ENCODE measurements at regions not wholly inside any gene's neighbourhood (a gene's known extent, or its start where the extent isn't known, plus 50 kb on each side); places are given as distances from the start of the nearest gene placed in this dataset.
A peak's percentile ranks its signal among the peaks of the same experiment; 100 is the strongest.

DNA sequence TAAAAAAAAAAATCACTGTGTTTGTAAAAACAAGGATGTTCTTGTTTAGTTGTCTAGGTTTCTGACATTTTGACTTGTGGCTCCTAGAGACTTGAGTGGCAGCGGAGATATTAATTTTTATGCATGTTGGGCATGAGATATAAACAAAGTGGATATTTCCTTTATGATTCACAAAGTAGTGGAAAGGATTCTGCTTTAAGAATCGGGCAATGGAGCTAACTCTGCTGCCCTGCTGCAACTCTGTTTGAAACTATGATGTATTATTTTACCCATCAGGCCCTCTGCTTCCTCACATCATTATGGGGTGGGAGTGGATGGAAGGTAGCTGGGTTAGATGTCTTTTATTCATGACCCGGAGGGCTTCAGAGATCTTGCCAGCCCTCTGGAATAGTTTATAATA is 94.1 kb upstream of the CD180 start:
- no peak for DNase-seq

DNA sequence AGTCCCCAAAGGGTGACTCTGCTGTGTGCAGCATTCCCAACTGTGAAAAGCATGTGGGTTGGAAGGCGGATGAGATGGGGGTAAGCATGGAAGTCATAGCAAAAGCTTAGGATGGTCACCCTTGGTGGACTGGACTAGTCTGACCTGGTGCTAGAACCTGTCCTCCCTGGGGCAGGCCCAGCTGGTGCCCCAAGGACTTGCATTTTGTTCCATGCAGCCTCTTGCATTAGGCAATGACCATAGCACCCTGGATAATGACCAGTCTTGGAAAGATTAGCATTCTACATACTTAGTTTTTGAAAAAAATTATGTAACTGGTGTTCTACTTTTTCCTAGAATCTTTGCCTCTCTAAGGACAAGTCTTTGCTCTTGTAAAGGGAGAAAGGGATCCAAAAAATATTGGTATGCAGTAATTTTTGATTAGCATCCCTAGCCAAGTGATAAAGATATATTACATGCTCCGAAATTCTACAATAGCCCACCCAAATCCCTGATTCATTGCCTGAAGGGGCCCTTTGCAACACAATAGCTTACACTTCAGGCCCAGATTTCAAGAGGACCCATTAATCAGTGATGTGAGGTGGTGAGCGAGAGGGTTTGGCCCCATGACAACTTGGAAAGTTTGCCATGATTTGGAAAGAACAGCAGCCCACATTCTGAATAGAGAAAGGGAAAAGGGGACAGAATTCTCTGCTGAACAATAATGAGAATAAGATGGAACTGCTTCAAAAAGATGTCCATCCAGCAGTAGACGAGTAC is 93.3 kb upstream of the CD180 start:
- DNase-seq, result no peak

DNA sequence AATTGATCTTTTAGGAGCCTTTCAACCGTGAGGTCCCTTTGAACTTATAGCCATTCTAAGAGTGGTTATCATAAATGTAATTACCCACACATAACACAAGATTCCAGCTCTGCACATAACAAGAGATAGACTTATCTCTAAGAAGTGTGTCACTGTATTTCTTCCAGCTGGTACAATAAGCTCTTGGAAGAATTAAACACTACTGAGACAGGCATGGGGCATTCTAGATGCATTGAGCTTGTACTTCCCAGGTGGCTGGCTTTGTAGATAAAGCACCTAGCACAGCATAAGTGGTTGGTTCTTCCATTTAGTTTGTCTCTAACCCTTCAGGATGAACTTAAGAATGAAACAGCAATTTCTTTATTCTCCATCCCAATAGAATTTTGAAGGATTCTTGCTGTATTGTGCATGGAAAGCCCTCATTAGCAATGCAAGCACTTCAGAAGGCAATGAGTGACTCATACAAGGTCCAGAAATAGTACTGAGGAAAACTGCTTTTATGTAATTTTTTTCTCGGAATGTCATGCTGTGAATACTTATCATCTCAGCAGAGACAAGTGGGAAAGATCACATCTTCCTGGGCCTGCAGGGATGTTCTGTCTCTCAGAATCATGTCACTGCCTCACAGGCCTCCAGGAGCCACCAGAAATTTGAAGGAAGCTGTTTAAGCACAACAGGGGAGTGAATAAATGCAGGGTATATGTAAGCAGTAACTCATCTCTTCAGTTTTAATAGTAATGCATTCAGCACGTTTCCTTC is 91.1 kb upstream of the CD180 start:
- no peak for DNase-seq

DNA sequence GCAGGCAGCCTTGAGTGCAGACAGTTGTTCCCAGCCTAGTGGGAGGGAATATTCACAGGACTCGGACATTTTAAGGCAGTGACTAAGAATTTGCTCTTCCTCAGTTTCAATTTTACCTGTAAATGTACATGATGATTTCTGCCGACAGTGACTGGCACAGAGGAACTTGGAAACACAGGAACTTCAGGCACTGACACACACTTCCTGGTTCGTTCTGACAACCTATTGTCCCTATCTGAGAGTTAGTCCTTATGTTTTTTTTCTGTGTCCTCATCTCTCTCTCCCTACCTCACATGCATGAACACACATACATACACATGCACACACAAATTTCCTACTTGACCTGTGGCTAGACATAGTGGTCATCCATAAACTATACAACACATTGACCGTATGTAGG is 89.4 kb upstream of the CD180 start:
- DNase-seq, result peak in 1 of 2 donors; percentile 12

DNA sequence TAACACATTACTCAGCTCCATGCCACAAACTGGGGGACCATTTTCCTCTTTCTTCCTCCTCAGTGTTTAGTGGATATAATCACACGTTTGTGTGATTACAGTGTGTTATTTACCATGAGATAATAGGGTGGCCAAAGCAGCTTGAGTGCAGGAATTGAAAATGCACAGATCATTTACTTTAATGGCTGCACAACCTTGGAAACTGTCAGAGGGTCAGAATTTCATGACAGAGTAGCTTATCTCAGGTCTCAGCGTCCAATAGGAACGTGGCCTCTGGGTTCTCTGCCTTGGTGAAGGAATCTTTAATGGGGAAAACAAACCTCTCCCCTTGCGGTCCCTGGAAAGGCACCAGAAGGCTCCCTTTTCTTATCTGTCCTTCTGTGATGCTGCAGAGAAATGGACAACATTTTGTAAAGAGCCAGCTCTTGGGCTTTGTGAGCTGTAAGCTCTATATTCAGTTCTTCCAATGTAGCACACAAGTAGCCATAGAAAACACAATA is 87.4 kb upstream of the CD180 start:
- no peak for DNase-seq

DNA sequence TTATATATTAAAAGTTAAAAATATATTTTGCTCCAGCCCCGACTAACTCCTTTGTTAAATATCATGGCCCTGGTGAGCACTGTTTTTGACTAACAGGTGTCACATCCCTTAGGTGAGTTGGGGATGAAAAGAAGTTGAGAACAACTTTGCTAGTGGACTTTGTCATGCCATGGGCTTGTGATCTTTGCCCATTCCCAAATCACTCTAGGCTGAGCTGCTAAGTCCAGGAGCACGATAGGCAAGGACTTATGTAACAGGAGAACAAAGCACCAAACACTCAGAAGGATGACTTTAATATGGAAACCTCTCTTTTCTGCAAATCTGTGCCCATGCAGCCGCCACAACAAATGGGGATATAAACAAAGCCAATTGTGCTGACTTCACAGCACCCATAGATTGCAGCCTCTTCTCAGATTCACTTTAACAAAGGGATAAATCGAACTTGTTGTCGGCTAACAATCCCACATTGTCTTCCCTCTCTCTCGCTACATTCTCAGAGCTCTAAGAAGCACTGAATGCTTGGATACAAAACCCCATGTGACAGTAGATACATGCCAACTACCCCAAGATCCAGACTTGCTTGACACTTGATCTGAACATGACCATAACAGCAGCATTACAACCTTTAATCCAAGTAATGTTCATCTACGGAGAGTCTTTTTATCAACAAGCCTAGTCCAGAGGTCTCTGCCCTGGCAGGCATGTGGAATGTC is 86.8 kb upstream of the CD180 start:
- DNase-seq, result no peak

DNA sequence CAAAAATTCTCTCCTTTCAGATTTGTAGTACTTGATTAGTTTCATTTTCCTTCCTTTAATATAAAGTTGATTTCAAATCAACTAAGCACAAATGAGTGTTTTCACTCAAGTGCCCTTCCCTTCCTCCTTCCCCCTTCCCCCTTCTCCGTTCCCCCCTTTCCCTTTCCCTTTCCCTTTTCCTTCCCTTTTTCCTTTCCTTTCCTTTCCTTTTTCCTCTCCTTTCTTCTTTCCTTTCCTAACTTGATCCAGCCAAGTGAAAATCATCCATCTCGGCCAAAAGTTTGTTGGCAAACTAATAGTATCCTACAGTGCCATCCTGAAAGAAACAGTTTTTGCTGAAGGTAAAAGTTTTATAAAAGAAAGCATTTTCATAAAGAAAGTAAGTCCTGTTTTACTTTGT is 85.3 kb upstream of the CD180 start:
- no peak for DNase-seq

DNA sequence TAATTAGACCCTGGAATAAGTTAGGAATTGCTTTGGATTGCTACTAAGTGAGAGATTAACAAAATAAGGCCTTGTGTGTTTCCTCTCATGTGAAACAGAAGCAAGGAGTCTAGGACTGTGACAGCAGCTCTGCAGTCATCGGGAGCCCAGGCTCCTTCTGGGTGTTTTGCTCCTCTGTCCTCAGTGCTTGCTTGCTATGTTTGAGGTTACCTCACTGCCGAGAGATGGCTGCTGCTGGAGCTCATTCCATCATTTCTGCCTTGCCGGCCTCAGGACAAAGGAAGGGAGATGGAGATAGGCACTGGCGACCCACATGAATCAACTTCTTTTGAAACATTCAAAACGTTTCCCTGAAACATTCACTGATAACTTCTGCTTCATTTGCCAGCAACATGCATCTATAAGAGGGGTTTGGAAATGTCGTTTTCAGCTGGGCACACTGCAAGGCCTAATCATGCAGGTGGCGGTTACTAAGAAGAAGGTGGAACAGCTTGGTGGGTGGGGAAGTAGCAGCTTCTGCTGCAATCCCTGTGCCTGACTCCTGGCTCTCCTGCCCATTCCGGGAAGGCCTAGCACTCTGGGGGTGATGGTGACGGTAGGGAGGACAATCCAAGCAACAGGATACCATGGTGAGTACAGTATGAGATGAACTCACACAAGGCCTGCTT is 77.2 kb upstream of the CD180 start:
- no peak for DNase-seq

DNA sequence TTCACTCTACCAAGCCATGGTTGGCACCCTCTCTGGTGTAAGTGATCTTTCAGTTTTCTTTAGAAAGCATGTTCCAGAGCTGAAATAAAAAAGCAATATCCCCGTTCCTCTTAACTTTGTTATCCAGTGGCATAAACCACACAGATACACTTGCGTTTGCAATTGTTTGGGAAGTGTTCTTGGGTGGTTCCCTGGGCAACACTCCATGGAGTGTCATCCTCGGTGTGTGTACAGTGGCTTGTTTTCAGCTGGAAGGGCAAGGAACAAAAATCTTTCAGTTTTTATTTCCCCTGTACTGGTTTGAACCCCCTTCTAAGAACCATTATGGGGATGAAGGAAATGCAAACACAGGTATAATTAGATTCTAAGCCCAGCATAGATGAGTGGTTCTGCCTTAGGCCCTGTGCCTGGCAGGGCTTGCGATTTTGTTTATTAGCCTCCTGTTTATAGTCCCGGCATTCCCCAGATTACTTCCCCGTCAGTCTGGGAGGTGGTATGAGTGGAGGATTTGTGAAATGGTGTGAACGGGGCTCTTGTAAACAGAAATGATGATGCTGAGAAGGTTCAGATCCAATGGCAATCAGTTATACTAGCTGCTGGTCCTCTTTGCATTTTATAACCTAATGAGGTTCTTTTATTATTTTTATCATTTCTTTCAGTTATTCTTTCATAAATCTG is 76.0 kb upstream of the CD180 start:
- DNase-seq, result no peak

DNA sequence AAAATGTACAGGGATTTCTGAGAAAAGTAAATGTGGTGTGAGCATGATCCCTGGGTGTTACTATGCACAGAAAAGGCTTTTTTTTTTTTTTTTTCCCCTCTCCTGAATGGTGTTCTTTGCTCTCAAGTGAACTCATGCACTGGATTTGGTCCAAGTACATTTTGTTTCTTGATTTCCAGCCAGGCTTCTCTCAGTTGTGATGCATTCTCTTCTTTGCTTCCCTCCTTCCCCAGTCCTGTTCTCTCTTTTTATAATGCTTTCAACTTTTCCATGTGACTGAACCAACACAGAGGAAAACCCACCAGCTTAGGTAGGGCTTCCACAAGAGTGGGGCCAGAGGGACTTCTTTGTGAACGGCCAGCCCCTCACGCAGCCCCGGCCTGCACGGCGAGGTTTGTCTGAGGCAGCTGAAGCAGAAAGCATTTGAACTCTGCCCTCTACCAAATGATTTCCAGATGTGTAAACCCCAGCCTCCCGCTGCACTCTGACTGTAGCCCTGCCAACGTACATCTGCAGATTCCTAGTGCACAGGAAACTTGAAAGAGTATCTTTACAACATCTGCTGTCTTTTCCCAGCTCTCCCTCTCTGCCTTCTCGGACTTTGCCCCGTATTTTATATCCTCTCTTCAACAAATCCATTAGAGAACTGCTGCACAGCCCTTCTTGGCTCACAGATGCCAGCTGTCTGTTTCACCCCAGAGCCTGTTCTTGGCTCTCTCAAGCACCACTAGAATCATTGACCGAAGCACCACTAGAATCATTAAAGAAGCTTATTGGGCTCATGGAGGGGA is 71.8 kb upstream of the CD180 start:
- no peak for DNase-seq

DNA sequence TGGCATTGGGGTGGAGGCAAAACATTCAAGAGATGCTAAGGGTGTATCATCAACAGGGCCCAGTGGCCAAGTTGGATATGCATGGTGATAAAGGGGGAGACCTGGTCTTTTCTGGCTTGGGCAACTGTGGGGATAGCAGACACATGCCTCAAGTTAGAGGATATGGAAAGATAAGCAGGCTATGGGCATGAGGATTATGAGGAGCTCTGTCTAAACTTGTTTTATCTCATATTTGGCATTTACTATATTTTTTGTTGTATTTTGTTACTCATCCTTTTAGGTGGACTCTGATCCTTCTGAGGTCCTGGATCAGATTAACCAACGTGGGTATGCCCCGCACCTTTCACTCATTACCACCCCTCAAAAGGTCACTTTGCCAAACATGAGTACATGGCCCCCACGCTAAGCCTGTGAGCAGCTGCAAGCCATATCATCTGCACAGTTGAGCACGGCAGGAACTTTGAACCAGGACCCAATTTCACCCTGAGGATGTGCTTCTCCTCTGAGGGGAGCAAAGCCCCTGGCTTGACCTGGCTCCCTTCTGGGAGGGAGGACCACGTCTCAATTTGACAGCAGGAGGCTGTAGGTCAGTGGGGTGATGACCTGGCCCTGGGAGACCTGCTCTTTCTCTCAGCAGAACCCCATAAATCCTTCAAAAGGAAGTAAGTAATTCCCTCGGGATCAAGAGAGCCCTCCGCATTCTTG is 71.1 kb upstream of the CD180 start:
- no peak for DNase-seq

DNA sequence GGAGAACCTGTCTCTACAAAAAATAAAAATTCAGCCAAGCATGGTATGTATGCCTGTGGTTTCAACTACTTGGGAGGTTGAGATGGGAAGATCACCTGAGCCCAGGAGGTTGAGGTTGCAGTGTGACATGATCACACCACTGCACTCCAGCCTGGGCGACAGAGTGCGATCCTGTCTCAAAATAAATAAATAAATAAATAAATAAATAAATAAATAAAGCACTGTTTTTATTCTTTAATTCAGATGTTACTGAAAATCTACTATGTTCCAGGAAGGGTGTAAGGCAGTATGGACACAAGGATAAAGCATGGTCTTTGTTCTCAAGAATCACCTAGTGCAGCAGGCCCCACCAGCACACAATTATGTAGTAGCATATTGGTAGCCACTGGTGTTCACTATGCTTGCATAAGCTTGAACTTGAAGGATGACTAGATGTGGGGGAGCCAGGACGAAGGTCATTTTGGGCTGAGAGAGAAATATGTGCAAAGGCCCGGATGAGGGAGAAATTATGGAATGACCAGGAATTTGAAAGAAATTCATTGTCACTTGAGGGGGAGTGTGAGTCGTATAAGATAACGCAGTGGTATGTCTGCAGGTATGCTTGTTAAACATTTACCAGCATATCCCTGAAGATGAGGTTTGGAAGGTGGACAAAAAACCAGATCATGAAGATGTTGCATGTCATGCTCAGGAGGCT is 70.2 kb upstream of the CD180 start:
- DNase-seq, result no peak

DNA sequence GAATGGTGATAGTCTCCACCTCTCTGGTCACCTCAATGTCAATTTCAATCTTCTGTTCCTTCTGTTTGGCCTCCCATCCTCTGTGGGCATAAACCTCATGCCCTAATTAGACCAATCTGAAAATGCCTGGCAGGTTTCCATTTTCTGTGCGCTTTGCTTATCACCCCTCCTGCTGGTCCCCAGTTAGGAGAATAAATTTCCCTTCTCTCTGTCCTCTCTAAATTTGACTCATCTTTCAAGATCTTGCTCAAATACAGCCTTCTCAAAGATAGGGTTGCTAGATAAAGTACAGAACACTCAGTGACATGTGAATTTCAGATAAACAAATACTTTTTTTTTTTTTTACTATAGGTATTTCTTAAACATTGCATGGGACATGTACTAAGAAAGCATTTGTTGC is 69.4 kb upstream of the CD180 start:
- no peak for DNase-seq

DNA sequence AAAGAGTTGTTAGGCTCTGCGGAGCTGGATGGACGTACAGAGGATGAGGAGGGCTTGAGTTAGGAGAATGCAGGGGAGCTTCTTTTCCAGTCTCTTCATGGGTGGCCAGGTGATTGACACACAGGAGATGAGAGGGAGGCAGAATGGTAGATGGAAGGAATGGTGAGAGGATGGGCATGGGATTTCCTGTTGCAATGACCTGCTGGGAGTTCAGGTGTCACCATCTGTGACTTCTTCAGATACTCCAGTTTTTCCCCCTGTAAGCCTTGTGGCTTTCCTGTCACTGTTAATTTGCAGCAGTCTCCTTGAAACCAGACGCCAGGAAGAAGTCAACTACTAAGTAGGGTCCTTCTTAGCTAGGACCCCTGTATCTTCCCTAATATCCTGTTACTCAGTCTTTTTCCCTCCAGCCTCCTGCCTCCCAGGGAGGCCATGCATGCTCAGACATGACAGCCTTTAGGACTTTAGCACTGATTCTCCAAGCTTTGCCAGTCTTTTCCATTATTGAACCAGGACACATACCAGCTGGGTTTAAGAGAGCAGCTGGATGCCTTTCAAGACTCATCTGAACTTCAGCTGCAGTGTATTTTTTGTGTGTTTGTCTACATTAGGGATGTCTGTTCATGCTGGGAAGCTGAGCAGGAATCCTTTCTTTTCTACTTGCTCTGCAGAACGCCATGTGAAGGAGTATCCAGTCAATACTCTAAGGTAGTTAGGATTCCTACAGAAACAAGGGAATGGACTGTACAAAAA is 67.2 kb upstream of the CD180 start:
- no peak for DNase-seq

DNA sequence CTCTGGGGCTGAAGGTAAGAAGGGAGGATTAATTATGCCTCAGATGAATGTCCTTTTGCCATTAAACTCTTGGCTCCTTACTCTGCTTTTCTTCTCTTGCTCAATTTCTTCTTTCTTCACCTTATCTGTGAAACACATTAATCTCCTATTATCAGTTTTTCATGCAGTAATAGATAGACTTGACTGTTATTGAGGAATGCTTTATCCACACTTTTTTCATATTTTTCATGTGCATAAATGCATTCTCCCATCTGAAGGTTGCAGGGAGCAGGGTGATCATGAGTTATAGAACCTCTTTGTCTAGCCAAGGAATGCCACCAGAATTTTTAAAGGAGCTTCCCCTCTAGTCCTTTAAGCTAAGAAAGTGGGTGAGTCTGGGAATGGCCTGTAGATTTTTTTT is 66.4 kb upstream of the CD180 start:
- no peak for DNase-seq

DNA sequence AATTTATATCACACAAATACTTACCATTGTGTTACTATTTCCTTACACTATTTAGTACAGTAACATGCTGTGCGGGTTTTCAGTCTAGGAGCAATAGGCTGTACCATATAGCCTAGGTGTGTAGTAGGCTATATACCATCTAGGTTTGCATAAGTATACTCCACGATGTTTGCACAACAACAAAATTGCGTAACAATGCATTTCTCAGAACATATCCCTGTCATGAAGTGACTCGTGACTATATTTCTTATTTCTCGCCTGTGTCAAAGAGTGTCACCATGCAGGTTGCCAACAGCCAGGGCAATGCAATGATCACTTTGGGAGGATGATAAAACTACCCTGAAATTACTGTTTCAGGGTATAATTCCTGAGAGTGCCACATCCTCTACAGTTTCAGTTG is 65.6 kb upstream of the CD180 start:
- DNase-seq, result peak; percentile 48 to 78

DNA sequence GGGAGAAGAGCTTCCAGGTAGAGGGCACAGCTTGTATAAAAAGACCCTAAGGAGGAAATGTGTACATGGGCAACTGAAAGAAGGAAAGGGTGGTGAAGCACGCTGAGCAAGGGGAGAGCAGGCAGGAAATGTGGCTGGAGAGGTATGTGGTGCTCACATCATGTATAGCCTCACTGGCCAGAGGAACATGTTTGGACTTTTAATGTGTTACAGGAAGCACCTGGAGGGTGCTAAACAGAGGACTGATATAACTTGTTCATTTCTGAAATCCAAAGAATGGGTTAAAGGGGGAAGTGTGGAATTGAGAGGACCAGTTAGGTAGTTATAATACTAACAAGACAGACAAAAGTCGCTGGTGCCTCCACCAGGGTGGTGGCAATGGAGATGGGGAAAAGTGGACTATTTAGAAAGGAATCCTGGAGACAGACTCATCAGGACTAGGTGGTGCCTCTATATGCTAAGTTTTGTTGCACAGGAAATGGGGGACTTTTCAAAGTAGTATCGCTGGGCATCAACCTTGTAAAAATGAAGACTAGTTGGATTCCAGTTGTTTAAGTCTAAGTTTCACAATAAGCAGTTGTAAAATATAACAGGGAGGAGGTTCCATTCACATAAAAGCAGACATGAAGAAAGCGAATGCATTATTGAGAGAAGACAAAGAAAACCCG is 63.1 kb upstream of the CD180 start:
- DNase-seq, result no peak

DNA sequence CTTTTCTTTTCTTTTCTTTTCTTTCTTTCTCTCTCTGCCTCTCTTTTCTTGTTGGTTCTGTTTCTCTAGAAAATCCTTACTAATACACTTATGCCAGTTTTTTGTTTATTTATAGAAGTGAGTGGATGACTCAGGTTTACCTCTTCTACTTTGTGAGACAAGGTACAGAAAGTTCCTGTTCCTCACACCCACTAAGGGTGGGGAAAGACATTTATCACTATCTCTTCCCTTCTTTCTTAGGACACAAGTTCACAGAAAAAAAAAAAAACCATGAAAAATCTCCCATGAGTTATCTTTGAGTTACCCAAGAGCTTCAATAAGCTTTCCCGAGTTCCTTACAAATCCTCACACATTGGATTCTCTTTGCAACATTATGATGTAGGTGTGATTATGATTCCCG is 60.9 kb upstream of the CD180 start:
- DNase-seq, result no peak

DNA sequence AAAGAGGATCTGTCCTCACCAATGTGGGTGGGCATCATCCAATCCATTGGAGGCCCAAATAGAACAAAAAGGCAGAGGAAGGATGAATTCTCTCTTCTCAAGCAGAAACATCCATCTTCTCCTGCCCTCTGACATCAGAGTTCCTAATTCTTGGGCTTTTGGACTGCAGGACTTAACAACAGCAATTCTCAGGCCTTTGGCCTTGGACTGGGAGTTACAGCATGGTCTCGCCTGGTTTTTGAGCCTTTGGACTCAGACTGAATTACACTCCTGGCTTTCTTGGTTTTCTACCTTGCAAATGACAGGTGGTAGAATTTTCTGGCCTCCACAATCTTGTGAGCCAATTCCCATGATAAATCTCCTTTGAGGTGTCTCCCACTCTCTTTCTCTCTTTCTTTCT is 60.5 kb upstream of the CD180 start:
- DNase-seq, result no peak

Data from inflammatory macrophage (primary cell).